ENCODE measurements at regions not wholly inside any gene's neighbourhood (a gene's known extent, or its start where the extent isn't known, plus 50 kb on each side); places are given as distances from the start of the nearest gene placed in this dataset.
"Not testable (repeated sequence)": the region's sequence is repeated elsewhere in the genome, so short reads cannot be mapped to it uniquely, and the experiment has no call there.

DNA sequence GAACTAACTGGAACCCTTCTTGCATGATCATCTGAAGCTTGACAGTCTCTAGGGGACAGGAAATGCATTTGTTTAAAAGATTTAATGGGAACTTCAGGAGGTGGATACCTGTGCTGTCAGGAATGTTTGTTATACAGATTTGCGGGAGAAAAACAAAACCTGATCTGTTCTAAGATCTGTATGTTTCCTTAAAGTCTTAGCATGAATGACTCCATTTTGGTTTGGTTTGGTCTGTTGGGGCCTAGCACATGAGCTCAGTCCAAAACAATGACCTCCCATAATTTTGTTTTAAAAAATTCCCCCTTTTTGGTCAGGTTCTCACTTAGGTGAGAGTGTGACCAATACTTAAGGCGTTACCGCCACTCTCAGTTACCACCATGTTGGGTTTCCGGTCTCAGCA, 138.7 kb downstream of the AKR1D1 start:
- no peak for DNase-seq (ENCODE audit: low spot score)

GRCh38 chr7:138220321-138220720, 144.1 kb downstream of the AKR1D1 start:
- DNase-seq (ENCODE audit: low spot score); ATAC-seq (ENCODE audit: low FRiP score): not testable (repeated sequence)

More for the DNA sequence above, 138.7 kb downstream of the AKR1D1 start:
- ATAC-seq (ENCODE audit: low FRiP score) = no peak
- TF ChIP-seq, protein P1, sequence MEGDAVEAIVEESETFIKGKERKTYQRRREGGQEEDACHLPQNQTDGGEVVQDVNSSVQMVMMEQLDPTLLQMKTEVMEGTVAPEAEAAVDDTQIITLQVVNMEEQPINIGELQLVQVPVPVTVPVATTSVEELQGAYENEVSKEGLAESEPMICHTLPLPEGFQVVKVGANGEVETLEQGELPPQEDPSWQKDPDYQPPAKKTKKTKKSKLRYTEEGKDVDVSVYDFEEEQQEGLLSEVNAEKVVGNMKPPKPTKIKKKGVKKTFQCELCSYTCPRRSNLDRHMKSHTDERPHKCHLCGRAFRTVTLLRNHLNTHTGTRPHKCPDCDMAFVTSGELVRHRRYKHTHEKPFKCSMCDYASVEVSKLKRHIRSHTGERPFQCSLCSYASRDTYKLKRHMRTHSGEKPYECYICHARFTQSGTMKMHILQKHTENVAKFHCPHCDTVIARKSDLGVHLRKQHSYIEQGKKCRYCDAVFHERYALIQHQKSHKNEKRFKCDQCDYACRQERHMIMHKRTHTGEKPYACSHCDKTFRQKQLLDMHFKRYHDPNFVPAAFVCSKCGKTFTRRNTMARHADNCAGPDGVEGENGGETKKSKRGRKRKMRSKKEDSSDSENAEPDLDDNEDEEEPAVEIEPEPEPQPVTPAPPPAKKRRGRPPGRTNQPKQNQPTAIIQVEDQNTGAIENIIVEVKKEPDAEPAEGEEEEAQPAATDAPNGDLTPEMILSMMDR (IDR thresholded peaks at IDR 0.05) = no peak

DNA sequence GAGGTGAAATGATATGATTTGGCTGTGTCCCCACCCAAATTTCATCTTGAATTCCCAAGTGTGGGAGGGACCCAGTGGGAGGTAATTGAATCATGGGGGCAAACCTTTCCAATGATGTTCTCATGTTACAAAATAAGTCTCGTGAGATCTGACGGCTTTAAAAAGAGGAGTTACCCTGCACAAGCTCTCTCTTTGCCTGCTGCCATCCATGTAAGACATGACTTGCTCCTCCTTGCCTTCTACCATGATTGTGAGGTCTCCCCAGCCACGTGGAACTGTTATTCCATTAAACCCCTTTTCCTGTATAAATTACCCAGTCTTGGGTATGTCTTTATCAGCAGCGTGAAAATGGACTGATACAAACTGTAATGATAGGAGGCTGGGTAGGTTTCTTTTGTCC, 145.1 kb downstream of the AKR1D1 start:
- not testable (repeated sequence) for ATAC-seq (ENCODE audit: low FRiP score); DNase-seq (ENCODE audit: low spot score)

DNA sequence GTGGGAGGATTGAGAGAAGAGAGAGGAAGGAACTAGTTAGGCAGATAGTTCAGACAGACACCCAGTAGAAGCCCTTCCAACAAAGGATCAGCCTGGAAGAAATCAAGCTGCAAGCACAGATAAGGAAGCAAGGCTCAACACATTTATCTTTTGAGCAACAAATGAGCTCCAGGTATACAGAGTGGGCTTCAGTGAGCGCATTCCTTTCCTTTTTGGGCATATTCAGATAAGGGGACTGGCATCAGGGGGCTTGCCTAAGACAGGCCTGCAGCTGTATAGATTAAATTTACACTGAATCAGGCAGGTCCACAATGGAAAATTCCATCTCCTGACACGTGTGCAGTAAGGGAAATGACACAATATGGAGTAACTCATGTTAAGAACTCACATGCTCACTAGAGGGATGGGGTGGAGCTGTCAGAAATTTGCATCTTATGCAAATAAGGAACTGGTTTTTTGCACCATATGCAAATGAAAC, 147.2 kb downstream of the AKR1D1 start:
- DNase-seq (ENCODE audit: low spot score) (no peak), ATAC-seq (ENCODE audit: low FRiP score) (no peak)
- TF ChIP-seq, protein P1 (IDR thresholded peaks at IDR 0.05) = no peak

DNA sequence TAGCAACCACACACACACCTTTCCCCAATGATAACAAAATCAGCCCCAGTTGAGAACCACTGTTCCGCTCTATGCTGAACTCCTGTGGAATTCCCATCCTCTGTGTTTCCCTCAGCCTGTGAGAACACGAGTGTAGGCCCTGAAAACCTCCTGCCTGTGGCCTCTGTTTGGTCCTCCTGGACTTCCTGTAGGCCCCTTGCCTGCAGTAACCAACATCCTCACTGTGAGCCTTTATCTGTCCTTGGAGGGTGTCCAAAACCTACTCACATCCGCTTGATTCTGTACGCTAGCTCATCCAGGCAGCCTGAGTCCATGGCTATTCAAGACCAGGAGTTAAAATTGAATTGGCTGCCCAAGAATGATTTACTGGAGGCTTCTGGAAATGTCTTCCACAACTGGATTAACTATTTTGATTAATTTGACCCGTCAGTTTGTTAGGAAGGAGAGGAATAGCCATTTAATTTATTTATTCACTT, 149.8 kb downstream of the AKR1D1 start:
- TF ChIP-seq, protein P1 (IDR thresholded peaks at IDR 0.05) = no peak
- DNase-seq (ENCODE audit: low spot score) (no peak), ATAC-seq (ENCODE audit: low FRiP score) (no peak)

- ATAC-seq (ENCODE audit: low FRiP score) = no peak
- TF ChIP-seq, protein P1 (IDR thresholded peaks at IDR 0.05) = no peak
- DNase-seq (ENCODE audit: low spot score) = no peak
These were observed 150.6 kb downstream of the AKR1D1 start for GRCh38 chr7:138226745-138227279.

DNA sequence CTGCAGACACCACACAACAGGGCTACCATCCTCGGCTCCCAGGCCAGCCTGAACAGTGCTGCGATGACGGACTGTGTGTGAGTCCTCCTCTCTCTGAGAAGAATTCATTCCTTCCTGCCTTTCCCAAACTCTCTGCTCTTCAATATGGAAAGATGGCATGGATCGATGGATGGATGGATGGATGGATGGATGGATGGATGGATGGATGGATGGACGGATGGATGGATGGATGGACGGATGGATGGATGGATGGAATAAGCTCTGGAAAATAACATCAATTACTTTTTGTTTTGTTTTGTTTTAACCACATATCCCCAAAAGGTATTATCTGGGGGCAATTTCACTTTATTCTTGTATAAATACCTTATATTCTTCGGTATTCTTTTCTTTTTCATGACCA, 151.9 kb downstream of the AKR1D1 start:
- no peak for ATAC-seq (ENCODE audit: low FRiP score)
- no peak for DNase-seq (ENCODE audit: low spot score)
- TF ChIP-seq, protein P1 (IDR thresholded peaks at IDR 0.05) = no peak

- ATAC-seq (ENCODE audit: low FRiP score) (no peak), DNase-seq (ENCODE audit: low spot score) (no peak)
These were observed 152.5 kb downstream of the AKR1D1 start for GRCh38 chr7:138228769-138229168.

More at GRCh38 chr7:138228769-138229168, 152.5 kb downstream of the AKR1D1 start:
- TF ChIP-seq, protein P1 (IDR thresholded peaks at IDR 0.05) = no peak

Measured in omental fat pad (tissue), 3 donors.